ENCODE measurements at regions not wholly inside any gene's neighbourhood (a gene's known extent, or its start where the extent isn't known, plus 50 kb on each side); places are given as distances from the start of the nearest gene placed in this dataset.

DNA sequence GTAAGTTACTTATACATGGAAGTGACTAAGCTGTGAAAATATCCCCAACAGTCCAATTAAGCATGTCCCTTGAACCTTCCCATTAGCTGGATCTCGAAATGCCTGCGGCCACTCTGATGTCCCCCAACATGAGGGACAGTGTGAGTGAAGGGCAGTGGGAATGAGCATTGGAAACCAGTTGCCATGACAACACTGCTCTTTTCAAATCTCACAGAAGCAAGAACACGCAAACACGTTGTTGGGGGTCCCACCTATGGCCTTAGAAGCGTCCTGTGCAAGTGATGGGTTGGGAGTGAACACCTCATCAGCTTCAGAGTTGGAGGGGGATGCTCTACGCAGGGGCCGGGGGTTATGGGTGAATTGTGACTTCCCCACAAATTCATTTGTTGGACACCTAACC is 205.9 kb downstream of the NXNL2 start:
- TF ChIP-seq, protein P1, sequence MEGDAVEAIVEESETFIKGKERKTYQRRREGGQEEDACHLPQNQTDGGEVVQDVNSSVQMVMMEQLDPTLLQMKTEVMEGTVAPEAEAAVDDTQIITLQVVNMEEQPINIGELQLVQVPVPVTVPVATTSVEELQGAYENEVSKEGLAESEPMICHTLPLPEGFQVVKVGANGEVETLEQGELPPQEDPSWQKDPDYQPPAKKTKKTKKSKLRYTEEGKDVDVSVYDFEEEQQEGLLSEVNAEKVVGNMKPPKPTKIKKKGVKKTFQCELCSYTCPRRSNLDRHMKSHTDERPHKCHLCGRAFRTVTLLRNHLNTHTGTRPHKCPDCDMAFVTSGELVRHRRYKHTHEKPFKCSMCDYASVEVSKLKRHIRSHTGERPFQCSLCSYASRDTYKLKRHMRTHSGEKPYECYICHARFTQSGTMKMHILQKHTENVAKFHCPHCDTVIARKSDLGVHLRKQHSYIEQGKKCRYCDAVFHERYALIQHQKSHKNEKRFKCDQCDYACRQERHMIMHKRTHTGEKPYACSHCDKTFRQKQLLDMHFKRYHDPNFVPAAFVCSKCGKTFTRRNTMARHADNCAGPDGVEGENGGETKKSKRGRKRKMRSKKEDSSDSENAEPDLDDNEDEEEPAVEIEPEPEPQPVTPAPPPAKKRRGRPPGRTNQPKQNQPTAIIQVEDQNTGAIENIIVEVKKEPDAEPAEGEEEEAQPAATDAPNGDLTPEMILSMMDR (conservative IDR thresholded peaks at IDR 0.05; ENCODE audit: low read length), result no peak
- no peak for TF ChIP-seq EZH2phosphoT487 (IDR thresholded peaks at IDR 0.05; ENCODE audit: borderline replicate concordance, low read depth, low read length)

Measured in OCI-LY7 (cell line).